HG03280 (cell line): ENCODE measurements at regions not wholly inside any gene's neighbourhood (a gene's known extent, or its start where the extent isn't known, plus 50 kb on each side); places are given as distances from the start of the nearest gene placed in this dataset.
"Not testable (repeated sequence)": the region's sequence is repeated elsewhere in the genome, so short reads cannot be mapped to it uniquely, and the experiment has no call there.

Experiments
- ATAC-seq: cut with Tn5 transposase; IDR thresholded peaks from one replicate; pipeline ENCODE4 v1.9.1; 2021; ENCODE audit warnings: mild to moderate bottlenecking, moderate library complexity; ENCODE audit not compliant: unreplicated experiment

- no peak for ATAC-seq
Observed at GRCh38 chr20:28562510-28562898, 2695.0 kb upstream of the DEFB115 start.

- not testable (repeated sequence) for ATAC-seq
Observed at GRCh38 chr20:28562899-28563521, 2694.5 kb upstream of the DEFB115 start.

GRCh38 chr20:28564024-28564423 is 2693.4 kb upstream of the DEFB115 start:
- ATAC-seq = not testable (repeated sequence)

- not testable (repeated sequence) for ATAC-seq
Observed at GRCh38 chr20:28564688-28565463, 2692.6 kb upstream of the DEFB115 start.

GRCh38 chr20:28575991-28576390 is 2681.5 kb upstream of the DEFB115 start:
- ATAC-seq = not testable (repeated sequence)

- ATAC-seq = not testable (repeated sequence)
Observed at GRCh38 chr20:28591680-28592079, 2665.8 kb upstream of the DEFB115 start.

GRCh38 chr20:28593383-28593782 is 2664.1 kb upstream of the DEFB115 start:
- not testable (repeated sequence) for ATAC-seq

- not testable (repeated sequence) for ATAC-seq
Observed at GRCh38 chr20:28594476-28594875, 2663.0 kb upstream of the DEFB115 start.

GRCh38 chr20:28602006-28602402 is 2655.5 kb upstream of the DEFB115 start:
- ATAC-seq = not testable (repeated sequence)

GRCh38 chr20:28602403-28603217 is 2654.9 kb upstream of the DEFB115 start:
- ATAC-seq = peak; percentile 100

- ATAC-seq = not testable (repeated sequence)
Observed at GRCh38 chr20:28603218-28603577, 2654.3 kb upstream of the DEFB115 start.

- no peak for ATAC-seq
Observed at GRCh38 chr20:28616354-28616753, 2641.1 kb upstream of the DEFB115 start.

- ATAC-seq = not testable (repeated sequence)
Observed at GRCh38 chr20:28619956-28620651, 2637.4 kb upstream of the DEFB115 start.

- ATAC-seq = not testable (repeated sequence)
Observed at GRCh38 chr20:28625112-28625511, 2632.4 kb upstream of the DEFB115 start.

GRCh38 chr20:28640831-28641230 is 2616.6 kb upstream of the DEFB115 start:
- ATAC-seq = not testable (repeated sequence)
